B cell (primary cell): ENCODE measurements at regions not wholly inside any gene's neighbourhood (a gene's known extent, or its start where the extent isn't known, plus 50 kb on each side); places are given as distances from the start of the nearest gene placed in this dataset.

Experiments
- EZH2 ChIP-seq: IDR thresholded peaks from 2 replicates; pipeline ENCODE4 v1.6.1; 2012; ENCODE audit warnings: borderline replicate concordance, low read depth, mild to moderate bottlenecking, moderate library complexity, low read length; ENCODE audit not compliant: insufficient read depth, poor library complexity, severe bottlenecking
- TF ChIP-seq, protein P1 (sequence below): fragments of 200-600 bp; IDR thresholded peaks from one replicate; pipeline ENCODE4 v1.8.0; 2022; ENCODE audit warnings: antibody characterized with exemption, mild to moderate bottlenecking

DNA sequence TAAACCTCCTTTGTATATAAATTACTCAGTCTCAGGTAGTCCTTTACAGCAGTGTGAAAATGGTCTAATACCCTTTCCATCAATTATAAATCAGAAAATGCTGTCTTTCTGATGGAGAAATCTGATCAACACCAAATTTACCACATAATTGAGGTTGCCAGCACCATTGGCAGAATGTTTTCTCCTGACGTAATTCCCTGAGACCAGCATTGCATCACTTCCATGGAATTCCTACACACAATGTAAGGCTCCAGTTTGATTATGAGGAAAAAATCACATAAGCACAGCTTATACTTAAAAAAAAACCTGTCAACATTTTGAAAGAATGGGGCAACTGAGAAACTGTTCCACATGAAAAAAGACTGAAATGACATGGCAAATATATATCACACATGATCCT is 618.7 kb upstream of the CDH6 start:
- TF ChIP-seq, protein P1, sequence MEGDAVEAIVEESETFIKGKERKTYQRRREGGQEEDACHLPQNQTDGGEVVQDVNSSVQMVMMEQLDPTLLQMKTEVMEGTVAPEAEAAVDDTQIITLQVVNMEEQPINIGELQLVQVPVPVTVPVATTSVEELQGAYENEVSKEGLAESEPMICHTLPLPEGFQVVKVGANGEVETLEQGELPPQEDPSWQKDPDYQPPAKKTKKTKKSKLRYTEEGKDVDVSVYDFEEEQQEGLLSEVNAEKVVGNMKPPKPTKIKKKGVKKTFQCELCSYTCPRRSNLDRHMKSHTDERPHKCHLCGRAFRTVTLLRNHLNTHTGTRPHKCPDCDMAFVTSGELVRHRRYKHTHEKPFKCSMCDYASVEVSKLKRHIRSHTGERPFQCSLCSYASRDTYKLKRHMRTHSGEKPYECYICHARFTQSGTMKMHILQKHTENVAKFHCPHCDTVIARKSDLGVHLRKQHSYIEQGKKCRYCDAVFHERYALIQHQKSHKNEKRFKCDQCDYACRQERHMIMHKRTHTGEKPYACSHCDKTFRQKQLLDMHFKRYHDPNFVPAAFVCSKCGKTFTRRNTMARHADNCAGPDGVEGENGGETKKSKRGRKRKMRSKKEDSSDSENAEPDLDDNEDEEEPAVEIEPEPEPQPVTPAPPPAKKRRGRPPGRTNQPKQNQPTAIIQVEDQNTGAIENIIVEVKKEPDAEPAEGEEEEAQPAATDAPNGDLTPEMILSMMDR, result no peak
- TF ChIP-seq EZH2, result no peak
